ENCODE measurements at regions not wholly inside any gene's neighbourhood (a gene's known extent, or its start where the extent isn't known, plus 50 kb on each side); places are given as distances from the start of the nearest gene placed in this dataset.

- TF ChIP-seq CTCF (conservative IDR thresholded peaks at IDR 0.05; ENCODE audit: low read length): no peak
- TF ChIP-seq EZH2phosphoT487 (IDR thresholded peaks at IDR 0.05; ENCODE audit: borderline replicate concordance, low read depth, low read length): no peak
Measured at GRCh38 chr13:83589814-83590213, 292.5 kb downstream of the SLITRK1 start.
